H1 (cell line): ENCODE measurements at regions not wholly inside any gene's neighbourhood (a gene's known extent, or its start where the extent isn't known, plus 50 kb on each side); places are given as distances from the start of the nearest gene placed in this dataset.
A peak's percentile ranks its signal among the peaks of the same experiment; 100 is the strongest.

ENCODE experiments used
- CTCF ChIA-PET: fragments of 300-600 bp; sonication (Branson Sonifier 250); formaldehyde crosslinking; loops from one replicate; lab custom pipeline; 2021; ENCODE audit not compliant: partially characterized antibody; lab: Charles Lee
- POLR2A ChIA-PET: fragments of 300-600 bp; sonication (Branson Sonifier 250); formaldehyde crosslinking; loops from one replicate; lab custom pipeline; 2021; ENCODE audit warnings: inconsistent platforms; ENCODE audit not compliant: partially characterized antibody; lab: Charles Lee
- DNase-seq, 2 experiments: peaks; one replicate each; pipeline versions ENCODE4 v3.0.0 to v3.0.0-alpha.2; 2010 to 2022; ENCODE audit warnings: low spot score in 2 of 2, low read depth in 1 of 2, mixed read lengths in 1 of 2
- FAIRE-seq: peaks from 2 replicates; lab custom pipeline; 2011; peaks lifted over from hg19 to GRCh38; lab: Jason Lieb, UNC
- H2AFZ ChIP-seq: 2 replicates; pipeline ENCODE4 v1.8.1; 2012; ENCODE audit warnings: low read length, inconsistent platforms
- H2AK5ac ChIP-seq: 2 replicates; pipeline ENCODE4 v1.6.1; 2013; ENCODE audit warnings: low read depth, low read length
- H2BK120ac ChIP-seq: replicated peaks from 2 replicates; pipeline ENCODE3; 2013; ENCODE audit warnings: low read depth, low read length, inconsistent platforms
- H2BK12ac ChIP-seq: 2 replicates; pipeline ENCODE4 v1.6.1; 2013; ENCODE audit warnings: low read depth, low read length
- H2BK15ac ChIP-seq: 2 replicates; pipeline ENCODE4 v1.6.1; 2013; ENCODE audit warnings: low read length
- H2BK20ac ChIP-seq: 2 replicates; pipeline ENCODE4 v1.6.1; 2013; ENCODE audit warnings: low read length
- H2BK5ac ChIP-seq: 2 replicates; pipeline ENCODE4 v1.6.1; 2013; ENCODE audit warnings: low read depth, low read length
- H3K14ac ChIP-seq: 2 replicates; pipeline ENCODE4 v1.6.1; 2013; ENCODE audit warnings: inconsistent platforms; ENCODE audit not compliant: insufficient read length
- H3K18ac ChIP-seq: 2 replicates; pipeline ENCODE4 v1.6.1; 2013; ENCODE audit warnings: low read length; ENCODE audit errors: extremely low read depth
- H3K23ac ChIP-seq: 2 replicates; pipeline ENCODE4 v1.6.1; 2013; ENCODE audit warnings: inconsistent platforms; ENCODE audit not compliant: insufficient read length
- H3K23me2 ChIP-seq: 2 replicates; pipeline ENCODE4 v1.6.1; 2013; ENCODE audit warnings: low read depth, low read length
- H3K27ac ChIP-seq: 2 replicates; pipeline ENCODE4 v1.6.1; 2011; ENCODE audit warnings: low read depth, low read length, inconsistent platforms
- H3K27me3 ChIP-seq, 4 experiments: replicated peaks in 1 of 4; 1 replicate in 1 of 4; 2 replicates in 3 of 4; pipeline versions ENCODE4 v1.6.1 to v1.8.1; 2011 to 2013; ENCODE audit warnings: low read length in 3 of 4, mild to moderate bottlenecking in 3 of 4, inconsistent platforms in 2 of 4, mixed read lengths in 2 of 4, moderate library complexity in 1 of 4; ENCODE audit not compliant: control insufficient read depth in 3 of 4, insufficient read depth in 3 of 4; ENCODE audit errors: extremely low read depth in 1 of 4
- H3K36me3 ChIP-seq, 4 experiments: 2 replicates each; pipeline versions ENCODE4 v1.6.1 to v1.8.1; 2011 to 2013; ENCODE audit warnings: mild to moderate bottlenecking in 4 of 4, low read length in 3 of 4, moderate library complexity in 2 of 4, control low read depth in 1 of 4, inconsistent platforms in 1 of 4; ENCODE audit not compliant: insufficient read depth in 4 of 4, control insufficient read depth in 2 of 4
- H3K4ac ChIP-seq: replicated peaks from 2 replicates; pipeline ENCODE3; 2013; ENCODE audit warnings: low read length, low read depth, mixed read lengths, inconsistent platforms; ENCODE audit not compliant: insufficient read length
- H3K4me1 ChIP-seq, 4 experiments: replicated peaks in 1 of 4; 1 replicate in 1 of 4; 2 replicates in 3 of 4; pipeline versions ENCODE4 v1.6.1 to v1.8.1; 2011 to 2013; ENCODE audit warnings: low read length in 3 of 4, inconsistent platforms in 2 of 4, mixed read lengths in 1 of 4; ENCODE audit not compliant: insufficient read depth in 4 of 4, control insufficient read depth in 3 of 4
- H3K4me2 ChIP-seq, 2 experiments: 2 replicates each; pipeline versions ENCODE4 v1.6.1 to v1.8.1; 2011 to 2013; ENCODE audit warnings: low read depth in 2 of 2, low read length in 2 of 2, control low read depth in 1 of 2, inconsistent platforms in 1 of 2, mild to moderate bottlenecking in 1 of 2; ENCODE audit not compliant: insufficient read depth in 1 of 2
- H3K4me3 ChIP-seq, 4 experiments: fragments of 200-600, 300-600 bp in 1 of 4; sonication (generic), shearing (Covaris generic), sonication (Bioruptor Twin) in 1 of 4; 2 replicates each; pipeline versions ENCODE4 v1.5.1 to v1.8.1; 2011 to 2016; ENCODE audit warnings: low read length in 4 of 4, low read depth in 3 of 4, control low read depth in 2 of 4, inconsistent platforms in 2 of 4, mild to moderate bottlenecking in 2 of 4, mixed read lengths in 1 of 4, moderate library complexity in 1 of 4; ENCODE audit not compliant: insufficient read depth in 2 of 4; ENCODE audit errors: extremely low read depth in 1 of 4
- H3K56ac ChIP-seq: replicated peaks from 2 replicates; pipeline ENCODE3; 2013; ENCODE audit warnings: low read depth, mild to moderate bottlenecking, mixed read lengths, low read length, inconsistent platforms; ENCODE audit not compliant: insufficient read length
- H3K79me1 ChIP-seq: 2 replicates; pipeline ENCODE4 v1.6.1; 2013; ENCODE audit warnings: low read depth, low read length, control low read depth
- H3K79me2 ChIP-seq, 2 experiments: 2 replicates each; pipeline versions ENCODE4 v1.6.1 to v1.8.1; 2012 to 2013; ENCODE audit warnings: low read length in 2 of 2, mild to moderate bottlenecking in 2 of 2, inconsistent platforms in 1 of 2; ENCODE audit not compliant: insufficient read depth in 2 of 2, control insufficient read depth in 1 of 2
- H3K9ac ChIP-seq, 4 experiments: replicated peaks in 1 of 4; 1 replicate in 1 of 4; 2 replicates in 3 of 4; pipeline versions ENCODE4 v1.6.1 to v1.8.1; 2011 to 2013; ENCODE audit warnings: low read depth in 3 of 4, low read length in 3 of 4, control low read depth in 2 of 4, mild to moderate bottlenecking in 2 of 4, moderate library complexity in 2 of 4, inconsistent platforms in 1 of 4; ENCODE audit errors: extremely low read depth in 1 of 4
- H3K9me3 ChIP-seq, 2 experiments: 2 replicates each; pipeline versions ENCODE4 v1.6.1 to v1.8.1; 2012 to 2013; ENCODE audit warnings: mild to moderate bottlenecking in 2 of 2, moderate library complexity in 2 of 2, control low read depth in 1 of 2, inconsistent platforms in 1 of 2, low read depth in 1 of 2, low read length in 1 of 2, mixed read lengths in 1 of 2; ENCODE audit not compliant: insufficient read depth in 2 of 2
- H4K20me1 ChIP-seq, 2 experiments: replicated peaks in 1 of 2; 2 replicates each; pipeline versions ENCODE3 to v1.8.1; 2011 to 2013; ENCODE audit warnings: inconsistent platforms in 2 of 2, low read length in 2 of 2, mild to moderate bottlenecking in 1 of 2; ENCODE audit not compliant: insufficient read depth in 2 of 2, control insufficient read depth in 1 of 2
- H4K5ac ChIP-seq: 2 replicates; pipeline ENCODE4 v1.6.1; 2013; ENCODE audit warnings: low read length, low read depth, mixed read lengths, inconsistent platforms; ENCODE audit not compliant: insufficient read length
- H4K8ac ChIP-seq: 2 replicates; pipeline ENCODE4 v1.8.0; 2013; ENCODE audit warnings: mild to moderate bottlenecking, moderate library complexity, low read length, inconsistent platforms; ENCODE audit not compliant: insufficient read depth; ENCODE audit errors: extremely low read depth
- H4K91ac ChIP-seq: replicated peaks from 2 replicates; pipeline ENCODE3; 2013; ENCODE audit warnings: low read length, mixed read lengths, inconsistent platforms; ENCODE audit not compliant: insufficient read length
- JUN ChIP-seq: IDR thresholded peaks from 2 replicates; pipeline ENCODE4 v1.6.1; 2011; ENCODE audit warnings: low read depth, mild to moderate bottlenecking, improper control_type of control experiment, low read length
- WGBS, 2 experiments: shearing (Covaris generic) in 1 of 2; methylation state at CpG; one replicate each; pipeline versions ENCODE4 v1.1.6 to v1.1.7; 2013 to 2015; ENCODE audit warnings: low lambda C conversion rate in 2 of 2, mixed read lengths in 2 of 2, inconsistent platforms in 1 of 2, low coverage in 1 of 2, missing lambda C conversion rate in 1 of 2; ENCODE audit not compliant: insufficient replicate concordance in 2 of 2, insufficient coverage in 1 of 2, insufficient read length in 1 of 2; ENCODE audit errors: extremely low coverage in 1 of 2, missing lambda C conversion rate in 1 of 2; 5-methylcytosine and 5-hydroxymethylcytosine counted together

DNA sequence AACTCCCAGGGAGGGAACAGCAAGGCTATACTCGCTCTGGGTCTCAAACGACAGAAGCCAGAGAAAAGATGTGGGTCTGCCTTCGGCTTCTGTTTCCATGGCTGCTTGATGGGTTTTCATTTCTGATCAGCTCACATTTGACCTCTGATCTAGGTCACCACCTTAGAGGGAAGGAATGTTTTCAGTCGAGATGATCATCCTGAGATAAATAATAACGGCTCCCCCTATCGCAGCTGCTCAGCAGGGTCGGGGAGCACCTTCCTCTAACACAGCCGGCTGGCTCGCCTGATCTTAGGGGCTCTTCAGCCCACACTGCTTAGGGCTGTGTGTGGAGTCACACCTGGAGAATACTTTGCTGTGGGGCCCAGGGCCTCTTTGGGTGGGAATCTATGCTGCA is 53.1 kb upstream of the ZNF648 start:
- Histone ChIP-seq H3K27me3 (no peaks in the 10 kb centered on the region), H3K18ac (no peak overlapping the region; the same call in 1 of the 2 replicates), H3K4me3 (no peak overlapping the region), H2BK20ac (peak overlapping the region; percentile 72; the same call in 1 of the 2 replicates), H2BK15ac (0 out of 2 replicates have a peak overlapping the region, but pooled peaks have one; percentile 95), H2AK5ac (no peak overlapping the region), H4K20me1 (no peaks in the 10 kb centered on the region), H3K79me2 (no peaks in the 10 kb centered on the region), H3K14ac (no peak overlapping the region), H3K23ac (no peak overlapping the region), H4K8ac (no peak overlapping the region), H3K9ac (no peak overlapping the region; a peak in 1 of 7 replicates), H2AFZ (peak overlapping the region; percentile 99), H4K5ac (no peak overlapping the region), H3K9me3 (no peaks in the 10 kb centered on the region), H3K36me3 (no peaks in the 10 kb centered on the region), H3K23me2 (no peaks in the 10 kb centered on the region), H4K91ac (no peak overlapping the region), H2BK120ac (no peak overlapping the region), H3K56ac (no peak overlapping the region), H3K4ac (no peak overlapping the region), H3K4me1 (peaks cover 0 to 2% (median 0%) of the 10 kb centered on the region in 4 experiments; a peak in 1 of 7 replicates), H2BK5ac (no peak overlapping the region), H3K27ac (no peak overlapping the region), H3K4me2 (no peak overlapping the region), H3K79me1 (no peaks in the 10 kb centered on the region), H2BK12ac (0 out of 2 replicates have a peak overlapping the region, but pooled peaks have one; percentile 65)
- CTCF ChIA-PET = interaction anchor here (0.6 to 9.7 kb wide), 14 partner anchors 10 to 1970 kb away, joined by 3 to 56 read pairs (median 3); no protein-coding TSS in a partner anchor
- peak in 1 of 2 experiments; percentile 46 for DNase-seq
- FAIRE-seq = no peak
- WGBS, 2 experiments = 70% methylated on average over 9 of the region's 9 CpGs; no CpG with 5 or more reads in 1 of the 2 experiments
- POLR2A ChIA-PET = interaction anchor here (1.0 to 2.3 kb wide), 3 partner anchors 13 to 30 kb away, joined by 3 to 9 read pairs (median 5); no protein-coding TSS in a partner anchor
- TF ChIP-seq JUN = no peak
